Spleen (tissue), 11 donors: ENCODE measurements at regions not wholly inside any gene's neighbourhood (a gene's known extent, or its start where the extent isn't known, plus 50 kb on each side); places are given as distances from the start of the nearest gene placed in this dataset.

ENCODE experiments used
- DNase-seq: peaks from one replicate; pipeline ENCODE4 v3.0.0-alpha.2; 2020
- H3K27ac ChIP-seq, 8 donors: fragments of 200-600 bp; sonication (generic) in 7 of 8; 1 replicate in 4 of 8; 2 replicates in 4 of 8; pipeline versions ENCODE4 v1.5.0 to v1.8.0; 2016 to 2021; ENCODE audit warnings: inconsistent platforms in 4 of 8, mild to moderate bottlenecking in 4 of 8, moderate library complexity in 1 of 8
- H3K27me3 ChIP-seq, 7 donors: fragments of 200-600 bp; sonication (generic) in 6 of 7; replicated peaks in 1 of 7; 1 replicate in 4 of 7; 2 replicates in 3 of 7; pipeline versions ENCODE4 v1.5.0 to v1.8.0; 2016 to 2021; ENCODE audit warnings: inconsistent platforms in 3 of 7, mild to moderate bottlenecking in 1 of 7
- H3K36me3 ChIP-seq, 6 donors: fragments of 200-600 bp; sonication (generic) in 5 of 6; 1 replicate in 4 of 6; 2 replicates in 2 of 6; pipeline versions ENCODE4 v1.5.0 to v1.8.0; 2016 to 2021; ENCODE audit warnings: inconsistent platforms in 2 of 6
- H3K4me1 ChIP-seq, 6 donors: fragments of 200-600 bp; sonication (generic) in 5 of 6; 1 replicate in 3 of 6; 2 replicates in 3 of 6; pipeline versions ENCODE4 v1.5.0 to v1.8.0; 2016 to 2021; ENCODE audit warnings: inconsistent platforms in 3 of 6
- H3K4me3 ChIP-seq, 8 donors: fragments of 200-600 bp; sonication (generic) in 7 of 8; 1 replicate in 4 of 8; 2 replicates in 4 of 8; pipeline versions ENCODE4 v1.5.0 to v1.8.0; 2016 to 2021; ENCODE audit warnings: inconsistent platforms in 4 of 8, mild to moderate bottlenecking in 4 of 8, moderate library complexity in 2 of 8
- H3K9me3 ChIP-seq, 8 donors: fragments of 200-600 bp; sonication (generic) in 7 of 8; 1 replicate in 4 of 8; 2 replicates in 4 of 8; pipeline versions ENCODE4 v1.5.0 to v1.8.0; 2016 to 2021; ENCODE audit warnings: inconsistent platforms in 4 of 8
- CTCF ChIP-seq, 11 experiments: fragments of 200-600 bp in 7 of 11; fragments of 450-650 bp in 4 of 11; sonication (generic) in 4 of 11; IDR thresholded peaks in 8 of 11; conservative IDR thresholded peaks in 3 of 11; 1 replicate in 7 of 11; 2 replicates in 4 of 11; pipeline versions ENCODE4 v1.4.0 to v1.8.0; 2016 to 2021; ENCODE audit warnings: antibody characterized with exemption in 11 of 11, inconsistent platforms in 4 of 11, mild to moderate bottlenecking in 1 of 11
- POLR2A ChIP-seq, 3 donors: fragments of 450-650 bp; IDR thresholded peaks; one replicate each; pipeline ENCODE4 v1.5.1; 2017; ENCODE audit warnings: antibody characterized with exemption in 3 of 3, mild to moderate bottlenecking in 1 of 3
- POLR2AphosphoS5 ChIP-seq, 3 donors: sonication (generic); formaldehyde crosslinking; IDR thresholded peaks; one replicate each; pipeline ENCODE4 v1.5.1; 2017; ENCODE audit warnings: antibody characterized with exemption in 3 of 3
- WGBS, 5 donors: extraction: QIAGEN DNeasy Blood & Tissue Kit in 3 of 5; methylation state at CpG; one replicate each; pipeline versions ENCODE4 v1.1.5 to v1.1.7; 2013 to 2018; 5-methylcytosine and 5-hydroxymethylcytosine counted together
- intact Hi-C: fragments of 100-400 bp; cut with DNase I; formaldehyde crosslinking; loops from one replicate; pipeline ENCODE4 v1.15.0; 2023; ENCODE audit warnings: low total_unique reads
- donor health status: healthy with polysubstance abuse.
- donor health status: DM: no; HTN: no; CAD: no; lungs with moderate emphysema.
- donor health status: DM: no; HTN: no; CAD: no.
- donor health status: Bipolar disorder and iron deficiency.
- donor health status: healthy.
- donor health status: DM: no; HTN: no; CAD: no.
- donor health status: DM: yes; HTN: yes; CAD: no.

- Histone ChIP-seq H3K27ac (no peak overlapping the region), H3K4me1 (no peaks in the 10 kb centered on the region), H3K36me3 (no peaks in the 10 kb centered on the region), H3K9me3 (no peaks in the 10 kb centered on the region), H3K27me3 (no peaks in the 10 kb centered on the region), H3K4me3 (no peak overlapping the region)
- 31 to 54% (median 40%) methylated on average over 1 of the region's 1 CpG for WGBS, 5 donors
- no peak for TF ChIP-seq POLR2A (IDR thresholded peaks at IDR 0.05)
- TF ChIP-seq POLR2AphosphoS5 (IDR thresholded peaks at IDR 0.05), result no peak
- no peak for TF ChIP-seq CTCF (IDR thresholded peaks at IDR 0.05 in 8 of 11, conservative IDR thresholded peaks at IDR 0.05 in 3 of 11)
- intact Hi-C loops, result no loop called here
- DNase-seq, result no peak
Measured at GRCh38 chr16:9365370-9365728, 273.9 kb downstream of the HAPSTR1 start.

- H3K4me3 ChIP-seq, result no peak overlapping the region
- peaks cover 0 to 2% (median 0%) of the 10 kb centered on the region in 8 donors for H3K9me3 ChIP-seq
- WGBS, 5 donors, result 81 to 91% (median 84%) methylated on average over 8 of the region's 8 CpGs
- H3K27ac ChIP-seq, result no peak overlapping the region
- H3K27me3 ChIP-seq, result no peaks in the 10 kb centered on the region
- no peaks in the 10 kb centered on the region for H3K36me3 ChIP-seq
- intact Hi-C loops, result no loop called here
- H3K4me1 ChIP-seq, result no peaks in the 10 kb centered on the region
- no peak for TF ChIP-seq POLR2A (IDR thresholded peaks at IDR 0.05)
- TF ChIP-seq POLR2AphosphoS5 (IDR thresholded peaks at IDR 0.05), result no peak
- no peak for TF ChIP-seq CTCF (IDR thresholded peaks at IDR 0.05 in 8 of 11, conservative IDR thresholded peaks at IDR 0.05 in 3 of 11)
- no peak for DNase-seq
Measured at GRCh38 chr16:9366048-9366969, 274.9 kb downstream of the HAPSTR1 start.

- intact Hi-C loops, result no loop called here
- peaks cover 0 to 13% (median 2%) of the 10 kb centered on the region in 8 donors for H3K9me3 ChIP-seq
- H3K27ac ChIP-seq, result no peak overlapping the region
- WGBS, 5 donors, result 51 to 64% (median 61%) methylated on average over 9 of the region's 9 CpGs
- H3K4me3 ChIP-seq, result no peak overlapping the region
- no peak for TF ChIP-seq POLR2AphosphoS5 (IDR thresholded peaks at IDR 0.05)
- no peak for TF ChIP-seq CTCF (IDR thresholded peaks at IDR 0.05 in 8 of 11, conservative IDR thresholded peaks at IDR 0.05 in 3 of 11)
- no peak for TF ChIP-seq POLR2A (IDR thresholded peaks at IDR 0.05)
- H3K36me3 ChIP-seq, result no peaks in the 10 kb centered on the region
- H3K27me3 ChIP-seq, result no peaks in the 10 kb centered on the region
- no peaks in the 10 kb centered on the region for H3K4me1 ChIP-seq
- DNase-seq, result no peak
Measured at GRCh38 chr16:9370061-9370491, 278.6 kb downstream of the HAPSTR1 start.

GRCh38 chr16:9371713-9372448 is 280.4 kb downstream of the HAPSTR1 start:
- no peak for DNase-seq
- no peak overlapping the region for H3K27ac ChIP-seq
- peaks cover 0 to 13% (median 2%) of the 10 kb centered on the region in 8 donors for H3K9me3 ChIP-seq
- no peak for TF ChIP-seq POLR2A (IDR thresholded peaks at IDR 0.05)
- 76 to 91% (median 86%) methylated on average over 8 of the region's 8 CpGs for WGBS, 5 donors
- H3K27me3 ChIP-seq, result no peaks in the 10 kb centered on the region
- intact Hi-C loops, result no loop called here
- no peaks in the 10 kb centered on the region for H3K4me1 ChIP-seq
- H3K4me3 ChIP-seq, result no peak overlapping the region
- no peaks in the 10 kb centered on the region for H3K36me3 ChIP-seq
